ENCODE measurements at regions not wholly inside any gene's neighbourhood (a gene's known extent, or its start where the extent isn't known, plus 50 kb on each side); places are given as distances from the start of the nearest gene placed in this dataset.

DNA sequence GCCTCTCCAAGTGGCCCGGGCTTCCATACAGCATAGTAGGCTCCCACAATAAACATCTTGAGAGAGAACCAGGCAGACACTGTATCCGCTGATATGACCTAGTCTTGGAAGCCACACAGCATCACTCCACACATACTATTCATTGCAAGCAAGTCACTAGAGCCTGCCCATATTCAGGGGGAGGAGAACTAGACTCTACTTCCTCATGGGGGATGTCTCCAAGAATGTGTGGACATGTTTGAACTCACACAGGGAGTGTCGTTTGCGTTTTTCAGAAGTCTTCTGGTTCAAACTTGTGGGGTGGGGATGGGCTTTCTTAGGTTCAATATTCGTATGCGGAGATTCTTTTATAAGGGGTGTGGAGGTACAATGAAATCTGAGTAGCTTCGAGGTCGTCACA lies 232.6 kb upstream of the HABP2 start:
- no peak for TF ChIP-seq POLR2A (IDR thresholded peaks at IDR 0.05; ENCODE audit: low read depth, low read length)
- no peak for TF ChIP-seq SPI1 (IDR thresholded peaks at IDR 0.05; ENCODE audit: low read depth, low read length)
- no peak for TF ChIP-seq TAF1 (IDR thresholded peaks at IDR 0.05; ENCODE audit: low read depth, low read length)

Data from GM12891 (cell line).